ENCODE measurements at regions not wholly inside any gene's neighbourhood (a gene's known extent, or its start where the extent isn't known, plus 50 kb on each side); places are given as distances from the start of the nearest gene placed in this dataset.

GRCh38 chr2:16368328-16368727 lies 297.3 kb downstream of the CYRIA start:
- no peak for TF ChIP-seq POLR2AphosphoS5 (IDR thresholded peaks at IDR 0.05; ENCODE audit: low read depth, low read length)
- TF ChIP-seq TAF1 (IDR thresholded peaks at IDR 0.05; ENCODE audit: borderline replicate concordance, insufficient read depth, low read length), result no peak
- no peak for TF ChIP-seq SIN3A (IDR thresholded peaks at IDR 0.05; ENCODE audit: borderline replicate concordance, insufficient read depth, low read length)
